Transverse colon (tissue), 4 donors: ENCODE measurements at regions not wholly inside any gene's neighbourhood (a gene's known extent, or its start where the extent isn't known, plus 50 kb on each side); places are given as distances from the start of the nearest gene placed in this dataset.

ENCODE experiments used
- DNase-seq: peaks from one replicate; pipeline ENCODE4 v3.0.0-alpha.2; 2019
- H3K27ac ChIP-seq, 4 donors: fragments of 200-600 bp; sonication (generic); 2 replicates each; pipeline ENCODE4 v1.5.1; 2016 to 2018; ENCODE audit warnings: inconsistent platforms in 4 of 4
- H3K27me3 ChIP-seq: fragments of 200-600 bp; sonication (generic); 2 replicates; pipeline ENCODE4 v1.5.1; 2017; ENCODE audit warnings: inconsistent platforms
- H3K36me3 ChIP-seq, 4 donors: fragments of 200-600 bp; sonication (generic); 2 replicates each; pipeline ENCODE4 v1.5.1; 2017 to 2019; ENCODE audit warnings: inconsistent platforms in 4 of 4
- H3K4me1 ChIP-seq, 4 donors: fragments of 200-600 bp; sonication (generic); 2 replicates each; pipeline ENCODE4 v1.5.1; 2017 to 2020; ENCODE audit warnings: inconsistent platforms in 4 of 4
- H3K4me3 ChIP-seq, 4 donors: fragments of 200-600 bp; sonication (generic); 1 replicate in 1 of 4; 2 replicates in 3 of 4; pipeline versions ENCODE4 v1.5.1 to v1.6.1; 2017 to 2019; ENCODE audit warnings: inconsistent platforms in 4 of 4
- H3K9me3 ChIP-seq, 2 donors: fragments of 200-600 bp; sonication (generic); 2 replicates each; pipeline ENCODE4 v1.5.1; 2017 to 2019; ENCODE audit warnings: inconsistent platforms in 2 of 2
- EP300 ChIP-seq: sonication (generic); formaldehyde crosslinking; IDR thresholded peaks from one replicate; pipeline ENCODE4 v1.6.1; 2017; ENCODE audit warnings: antibody characterized with exemption, low read depth
- POLR2A ChIP-seq: fragments of 450-650 bp; IDR thresholded peaks from one replicate; pipeline ENCODE4 v1.6.1; 2016; ENCODE audit warnings: antibody characterized with exemption, mild to moderate bottlenecking, moderate library complexity
- POLR2AphosphoS5 ChIP-seq, 3 donors: sonication (generic); formaldehyde crosslinking; IDR thresholded peaks; one replicate each; pipeline ENCODE4 v1.6.1; 2016; ENCODE audit warnings: antibody characterized with exemption in 3 of 3
- WGBS, 2 donors: methylation state at CpG; one replicate each; pipeline ENCODE4 v1.1.5; 2018; ENCODE audit warnings: low coverage in 1 of 2; 5-methylcytosine and 5-hydroxymethylcytosine counted together
- in situ Hi-C, 4 donors: fragments of 200-750 bp; cut with MboI; loops; one replicate each; pipeline versions ENCODE4 v1.15.0 to v1.15.1; 2017; ENCODE audit warnings: low sequenced_read_pairs in 3 of 4, low pct_ligation_motif_present in 1 of 4, low pct_unique_long_range_greater_than_20kb in 1 of 4
- intact Hi-C: fragments of 100-400 bp; cut with DNase I; formaldehyde crosslinking; loops from one replicate; pipeline ENCODE4 v1.15.1; 2023; ENCODE audit warnings: low total_unique reads
- TF ChIP-seq, protein P1 (sequence below), 5 experiments: fragments of 200-600 bp in 3 of 5; fragments of 450-650 bp in 2 of 5; sonication (generic) in 3 of 5; IDR thresholded peaks; 1 replicate in 2 of 5; 2 replicates in 3 of 5; pipeline ENCODE4 v1.5.1; 2016 to 2017; ENCODE audit warnings: antibody characterized with exemption in 5 of 5, inconsistent platforms in 3 of 5, mild to moderate bottlenecking in 2 of 5, moderate library complexity in 1 of 5

DNA sequence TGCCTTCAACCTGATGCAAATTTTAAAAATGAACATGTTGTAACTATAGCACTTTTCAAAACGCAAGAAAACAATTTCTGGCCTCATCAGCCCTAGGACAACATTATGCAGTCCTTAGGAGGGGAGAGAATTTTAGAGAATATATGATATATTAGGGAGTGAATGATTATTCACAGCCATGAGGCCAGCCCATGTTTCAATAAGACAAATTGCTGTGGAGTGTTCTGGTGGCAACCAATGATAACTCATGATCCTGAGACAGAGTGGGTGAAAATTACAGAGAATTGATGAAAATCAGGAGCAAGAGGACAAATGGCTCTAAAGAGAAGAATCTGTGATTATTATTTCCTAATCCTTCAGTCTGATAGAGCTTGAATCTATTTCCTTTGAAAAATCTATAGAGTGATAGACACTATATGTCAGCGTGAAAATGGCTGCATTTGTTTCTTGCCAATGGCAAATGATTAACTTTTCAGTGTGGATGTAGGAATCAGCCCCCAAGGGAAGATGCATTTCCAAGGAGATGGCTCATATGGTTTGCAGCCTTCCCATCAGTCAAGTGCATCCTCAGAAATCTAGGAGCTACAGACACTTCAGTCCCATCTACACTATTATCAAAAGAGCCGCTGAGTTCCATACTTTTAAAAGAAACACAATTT, 761.0 kb upstream of the ARRDC4 start:
- TF ChIP-seq POLR2AphosphoS5 (IDR thresholded peaks at IDR 0.05) (no peak), EP300 (no peak), POLR2A (no peak)
- TF ChIP-seq, protein P1, sequence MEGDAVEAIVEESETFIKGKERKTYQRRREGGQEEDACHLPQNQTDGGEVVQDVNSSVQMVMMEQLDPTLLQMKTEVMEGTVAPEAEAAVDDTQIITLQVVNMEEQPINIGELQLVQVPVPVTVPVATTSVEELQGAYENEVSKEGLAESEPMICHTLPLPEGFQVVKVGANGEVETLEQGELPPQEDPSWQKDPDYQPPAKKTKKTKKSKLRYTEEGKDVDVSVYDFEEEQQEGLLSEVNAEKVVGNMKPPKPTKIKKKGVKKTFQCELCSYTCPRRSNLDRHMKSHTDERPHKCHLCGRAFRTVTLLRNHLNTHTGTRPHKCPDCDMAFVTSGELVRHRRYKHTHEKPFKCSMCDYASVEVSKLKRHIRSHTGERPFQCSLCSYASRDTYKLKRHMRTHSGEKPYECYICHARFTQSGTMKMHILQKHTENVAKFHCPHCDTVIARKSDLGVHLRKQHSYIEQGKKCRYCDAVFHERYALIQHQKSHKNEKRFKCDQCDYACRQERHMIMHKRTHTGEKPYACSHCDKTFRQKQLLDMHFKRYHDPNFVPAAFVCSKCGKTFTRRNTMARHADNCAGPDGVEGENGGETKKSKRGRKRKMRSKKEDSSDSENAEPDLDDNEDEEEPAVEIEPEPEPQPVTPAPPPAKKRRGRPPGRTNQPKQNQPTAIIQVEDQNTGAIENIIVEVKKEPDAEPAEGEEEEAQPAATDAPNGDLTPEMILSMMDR (IDR thresholded peaks at IDR 0.05) = no peak

DNA sequence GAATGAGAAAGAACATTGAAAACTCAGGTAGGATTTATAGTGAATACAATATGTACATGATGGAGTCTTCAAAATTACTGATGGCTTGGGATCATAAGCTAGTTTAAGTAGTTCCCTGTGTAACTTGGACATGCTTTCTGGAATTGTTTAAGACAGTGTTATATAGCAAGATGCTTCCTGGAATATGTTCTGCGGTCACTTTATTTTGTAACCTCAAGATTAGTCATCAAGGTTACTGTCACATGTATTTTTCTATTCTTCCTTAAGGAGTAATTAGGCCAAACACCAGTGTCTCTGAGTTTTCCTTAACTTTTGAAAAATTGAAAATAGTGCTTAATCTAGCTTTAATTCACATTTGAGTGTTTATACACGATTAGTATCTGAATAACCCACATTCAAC, 760.3 kb upstream of the ARRDC4 start:
- no peak for DNase-seq
- in situ Hi-C loops (no loop called here), intact Hi-C loops (no loop called here)
- H3K27me3 ChIP-seq = no peaks in the 10 kb centered on the region
- TF ChIP-seq POLR2A = no peak
- no peak overlapping the region for H3K4me3 ChIP-seq
- H3K36me3 ChIP-seq = no peaks in the 10 kb centered on the region
- H3K4me1 ChIP-seq = no peaks in the 10 kb centered on the region
- 73 to 79% methylated on average over 2 of the region's 2 CpGs for WGBS, 2 donors
- H3K27ac ChIP-seq = no peak overlapping the region
- H3K9me3 ChIP-seq = no peaks in the 10 kb centered on the region

More for the DNA sequence above, 761.0 kb upstream of the ARRDC4 start:
- no peaks in the 10 kb centered on the region for H3K36me3 ChIP-seq
- no peaks in the 10 kb centered on the region for H3K4me1 ChIP-seq
- in situ Hi-C loops (no loop called here), intact Hi-C loops (no loop called here)
- no peaks in the 10 kb centered on the region for H3K27me3 ChIP-seq
- no peak overlapping the region for H3K27ac ChIP-seq
- no peak for DNase-seq
- no peaks in the 10 kb centered on the region for H3K9me3 ChIP-seq
- 54 to 77% methylated on average over 2 to 3 of the region's 3 CpGs for WGBS, 2 donors
- no peak overlapping the region for H3K4me3 ChIP-seq

DNA sequence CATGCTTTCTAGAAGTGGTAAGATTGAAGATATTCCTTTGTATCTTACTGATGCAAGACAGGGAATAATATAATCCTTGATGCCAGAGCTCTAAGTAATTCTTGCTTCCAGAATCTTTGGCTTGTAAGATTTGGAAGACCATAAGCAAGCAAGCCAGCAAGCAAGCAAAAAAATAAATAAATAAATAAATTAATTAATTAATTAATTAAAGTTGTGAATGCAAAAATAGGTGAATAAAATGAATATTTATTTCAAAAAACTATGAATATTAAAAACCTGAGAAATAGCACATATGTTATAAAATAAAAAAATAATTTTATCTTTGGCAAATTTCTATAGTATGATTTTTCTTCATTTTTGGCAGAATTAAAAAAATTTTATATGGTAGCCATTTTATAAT, 750.2 kb upstream of the ARRDC4 start:
- H3K27me3 ChIP-seq = no peaks in the 10 kb centered on the region
- no peak overlapping the region for H3K27ac ChIP-seq
- no peak for DNase-seq
- TF ChIP-seq, protein P1 (IDR thresholded peaks at IDR 0.05) = no peak
- TF ChIP-seq POLR2A (no peak), EP300 (no peak), POLR2AphosphoS5 (IDR thresholded peaks at IDR 0.05) (no peak)
- no peaks in the 10 kb centered on the region for H3K9me3 ChIP-seq
- intact Hi-C loops (no loop called here), in situ Hi-C loops (no loop called here)
- H3K4me3 ChIP-seq = no peak overlapping the region
- no peaks in the 10 kb centered on the region for H3K36me3 ChIP-seq
- no peaks in the 10 kb centered on the region for H3K4me1 ChIP-seq

DNA sequence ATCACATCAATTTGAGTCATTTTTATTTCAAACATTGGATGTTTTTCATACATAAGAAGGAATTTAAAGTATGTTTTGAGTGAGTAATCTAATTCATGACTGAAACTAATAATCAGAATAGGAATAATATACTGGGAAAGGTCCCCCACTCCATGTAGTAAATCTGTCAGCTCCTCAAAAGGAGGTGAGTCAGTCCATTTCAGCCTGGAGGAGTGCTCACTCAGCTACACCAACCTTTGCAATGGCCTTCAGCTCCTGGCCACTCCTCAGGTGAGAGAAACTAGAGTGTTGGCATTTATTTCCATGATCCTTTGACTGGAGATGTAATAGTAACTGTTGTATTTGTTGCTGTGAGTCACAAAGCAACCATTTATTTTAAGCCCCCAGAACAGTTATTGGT, 744.9 kb upstream of the ARRDC4 start:
- H3K27ac ChIP-seq = no peak overlapping the region
- in situ Hi-C loops = no loop called here
- no peak for DNase-seq
- H3K27me3 ChIP-seq = no peaks in the 10 kb centered on the region
- TF ChIP-seq EP300 (no peak), POLR2AphosphoS5 (IDR thresholded peaks at IDR 0.05) (no peak), POLR2A (no peak)
- TF ChIP-seq, protein P1 (IDR thresholded peaks at IDR 0.05) = no peak
- H3K4me1 ChIP-seq = no peaks in the 10 kb centered on the region
- no peak overlapping the region for H3K4me3 ChIP-seq
- no peaks in the 10 kb centered on the region for H3K9me3 ChIP-seq
- H3K36me3 ChIP-seq = no peaks in the 10 kb centered on the region
- intact Hi-C loops = no loop called here

DNA sequence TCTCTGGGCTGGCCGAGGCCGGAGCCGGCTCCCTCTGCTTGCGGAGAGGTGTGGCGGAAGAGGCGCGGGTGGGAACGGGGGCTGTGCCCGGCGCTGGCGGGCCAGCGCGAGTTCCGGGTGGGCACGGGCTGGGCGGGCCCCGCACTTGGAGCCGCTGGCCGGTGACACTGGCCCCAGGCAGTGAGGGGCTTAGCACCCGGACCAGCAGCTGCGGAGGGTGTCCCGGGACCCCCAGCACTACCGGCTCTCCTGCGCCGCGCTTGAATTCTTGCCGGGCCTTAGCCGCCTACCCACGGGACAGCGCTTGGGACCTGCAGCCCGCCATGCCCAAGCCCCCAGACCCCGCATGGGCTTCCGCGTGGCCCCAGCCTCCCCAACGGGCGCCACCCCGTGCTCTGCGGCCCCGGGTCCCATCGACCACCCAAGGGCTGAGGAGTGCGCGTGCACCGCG, 736.3 kb upstream of the ARRDC4 start:
- Histone ChIP-seq H3K9me3 (no peaks in the 10 kb centered on the region), H3K27ac (no peak overlapping the region), H3K4me1 (no peaks in the 10 kb centered on the region), H3K36me3 (no peaks in the 10 kb centered on the region), H3K4me3 (no peak overlapping the region), H3K27me3 (no peaks in the 10 kb centered on the region)
- WGBS, 2 donors = 94% methylated on average over 39 of the region's 44 CpGs; no CpG with 5 or more reads in 1 of the 2 donors
- in situ Hi-C loops (no loop called here), intact Hi-C loops (no loop called here)
- no peak for TF ChIP-seq POLR2A
- TF ChIP-seq EP300 = no peak
- TF ChIP-seq, protein P1 (IDR thresholded peaks at IDR 0.05) = no peak
- no peak for TF ChIP-seq POLR2AphosphoS5 (IDR thresholded peaks at IDR 0.05)
- DNase-seq = no peak
